Keratinocyte (primary cell): ENCODE measurements at regions not wholly inside any gene's neighbourhood (a gene's known extent, or its start where the extent isn't known, plus 50 kb on each side); places are given as distances from the start of the nearest gene placed in this dataset.

ENCODE experiments used
- DNase-seq: peaks from one replicate; pipeline ENCODE4 v3.0.0-alpha.2; 2011; ENCODE audit warnings: low read depth, missing footprints, low spot score
- FAIRE-seq: peaks from 2 replicates; lab custom pipeline; 2011; peaks lifted over from hg19 to GRCh38; lab: Jason Lieb, UNC
- H2AFZ ChIP-seq: 2 replicates; pipeline ENCODE4 v1.6.0; 2012; ENCODE audit warnings: low read length, control low read depth, inconsistent platforms; ENCODE audit not compliant: control insufficient read depth
- H3K27ac ChIP-seq: 2 replicates; pipeline ENCODE4 v1.5.1; 2011; ENCODE audit warnings: low read length; ENCODE audit not compliant: control insufficient read depth, insufficient read depth
- H3K27me3 ChIP-seq: 3 replicates; pipeline ENCODE4 v1.6.0; 2011; ENCODE audit warnings: low read length; ENCODE audit not compliant: control insufficient read depth, insufficient read depth; ENCODE audit errors: extremely low read depth
- H3K36me3 ChIP-seq, 2 experiments: 2 replicates in 1 of 2; 3 replicates in 1 of 2; pipeline ENCODE4 v1.5.1; 2011; ENCODE audit warnings: low read length in 2 of 2, mild to moderate bottlenecking in 1 of 2; ENCODE audit not compliant: control insufficient read depth in 2 of 2, insufficient read depth in 2 of 2; ENCODE audit errors: extremely low read depth in 1 of 2
- H3K4me1 ChIP-seq: 3 replicates; pipeline ENCODE4 v1.5.1; 2011; ENCODE audit warnings: low read length; ENCODE audit not compliant: control insufficient read depth, insufficient read depth; ENCODE audit errors: extremely low read depth
- H3K4me2 ChIP-seq: 3 replicates; pipeline ENCODE4 v1.6.0; 2011; ENCODE audit warnings: low read depth, low read length; ENCODE audit not compliant: control insufficient read depth, insufficient read depth; ENCODE audit errors: extremely low read depth
- H3K4me3 ChIP-seq, 3 experiments: fragments of 200-600 bp in 1 of 3; sonication (generic) in 1 of 3; 2 replicates in 2 of 3; 3 replicates in 1 of 3; pipeline ENCODE4 v1.5.1; 2011 to 2016; ENCODE audit warnings: low read length in 3 of 3, mild to moderate bottlenecking in 3 of 3, control low read depth in 2 of 3, inconsistent platforms in 1 of 3, low read depth in 1 of 3, mixed read lengths in 1 of 3, mixed run types in 1 of 3, moderate library complexity in 1 of 3; ENCODE audit not compliant: control insufficient read depth in 2 of 3, insufficient read depth in 2 of 3; ENCODE audit errors: extremely low read depth in 1 of 3
- H3K79me2 ChIP-seq: 2 replicates; pipeline ENCODE4 v1.6.0; 2012; ENCODE audit warnings: low read length; ENCODE audit not compliant: control insufficient read depth, insufficient read depth
- H3K9ac ChIP-seq: 3 replicates; pipeline ENCODE4 v1.6.0; 2011; ENCODE audit warnings: low read length; ENCODE audit not compliant: control insufficient read depth, insufficient read depth; ENCODE audit errors: extremely low read depth
- H3K9me1 ChIP-seq: 3 replicates; pipeline ENCODE4 v1.6.0; 2011; ENCODE audit warnings: low read length; ENCODE audit not compliant: control insufficient read depth, insufficient read depth; ENCODE audit errors: extremely low read depth
- H3K9me3 ChIP-seq: 2 replicates; pipeline ENCODE4 v1.5.1; 2012; ENCODE audit warnings: low read depth, low read length; ENCODE audit not compliant: control insufficient read depth
- H4K20me1 ChIP-seq: 3 replicates; pipeline ENCODE4 v1.6.0; 2011; ENCODE audit warnings: low read length; ENCODE audit not compliant: control insufficient read depth, insufficient read depth; ENCODE audit errors: extremely low read depth
- EZH2 ChIP-seq: IDR thresholded peaks from one replicate; pipeline ENCODE4 v1.6.1; 2012; ENCODE audit warnings: inconsistent platforms, mild to moderate bottlenecking, low read length, moderate library complexity
- dilution Hi-C: fragments of 300-500 bp; cut with MboI; formaldehyde crosslinking; loops from one replicate; pipeline ENCODE4 v1.7.0; 2020; ENCODE audit warnings: low sequenced_read_pairs; ENCODE audit not compliant: extremely low pct_ligation_motif_present
- TF ChIP-seq, protein P1 (sequence below), 3 experiments: IDR thresholded peaks in 1 of 3; conservative IDR thresholded peaks in 1 of 3; optimal IDR thresholded peaks in 1 of 3; 2 replicates in 2 of 3; 3 replicates in 1 of 3; pipeline versions ENCODE3 to v1.5.1; 2011; ENCODE audit warnings: low read length in 3 of 3, mild to moderate bottlenecking in 3 of 3, moderate library complexity in 2 of 3, control low read depth in 1 of 3, inconsistent platforms in 1 of 3; ENCODE audit not compliant: insufficient read depth in 2 of 3; ENCODE audit errors: extremely low read depth in 1 of 3

DNA sequence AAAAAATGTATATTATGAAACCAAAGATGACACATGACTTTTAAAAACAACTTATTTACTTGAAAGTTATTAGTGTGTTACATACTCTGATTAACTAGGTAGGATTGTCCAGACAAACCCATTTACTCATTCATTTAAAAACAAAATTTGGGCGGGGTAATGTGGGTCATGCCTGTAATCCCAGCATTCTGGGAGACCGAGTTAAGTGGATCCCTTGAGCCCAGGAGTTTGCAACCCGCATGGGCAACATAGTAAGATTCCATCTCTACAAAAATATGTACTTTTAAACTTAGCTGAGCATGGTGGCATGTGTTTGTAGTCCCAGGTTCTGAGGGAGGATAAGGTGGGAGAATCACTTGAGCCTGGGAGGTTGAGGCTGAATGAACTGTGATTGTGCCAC is 1414.7 kb downstream of the PLA2G4A start:
- no peak for FAIRE-seq
- no peaks in the 10 kb centered on the region for H3K36me3 ChIP-seq
- H3K4me3 ChIP-seq = no peak overlapping the region
- H3K4me2 ChIP-seq = no peak overlapping the region
- H3K9me1 ChIP-seq = no peaks in the 10 kb centered on the region
- no peaks in the 10 kb centered on the region for H4K20me1 ChIP-seq
- dilution Hi-C loops = no loop called here
- no peaks in the 10 kb centered on the region for H3K27me3 ChIP-seq
- H2AFZ ChIP-seq = no peak overlapping the region
- TF ChIP-seq, protein P1, sequence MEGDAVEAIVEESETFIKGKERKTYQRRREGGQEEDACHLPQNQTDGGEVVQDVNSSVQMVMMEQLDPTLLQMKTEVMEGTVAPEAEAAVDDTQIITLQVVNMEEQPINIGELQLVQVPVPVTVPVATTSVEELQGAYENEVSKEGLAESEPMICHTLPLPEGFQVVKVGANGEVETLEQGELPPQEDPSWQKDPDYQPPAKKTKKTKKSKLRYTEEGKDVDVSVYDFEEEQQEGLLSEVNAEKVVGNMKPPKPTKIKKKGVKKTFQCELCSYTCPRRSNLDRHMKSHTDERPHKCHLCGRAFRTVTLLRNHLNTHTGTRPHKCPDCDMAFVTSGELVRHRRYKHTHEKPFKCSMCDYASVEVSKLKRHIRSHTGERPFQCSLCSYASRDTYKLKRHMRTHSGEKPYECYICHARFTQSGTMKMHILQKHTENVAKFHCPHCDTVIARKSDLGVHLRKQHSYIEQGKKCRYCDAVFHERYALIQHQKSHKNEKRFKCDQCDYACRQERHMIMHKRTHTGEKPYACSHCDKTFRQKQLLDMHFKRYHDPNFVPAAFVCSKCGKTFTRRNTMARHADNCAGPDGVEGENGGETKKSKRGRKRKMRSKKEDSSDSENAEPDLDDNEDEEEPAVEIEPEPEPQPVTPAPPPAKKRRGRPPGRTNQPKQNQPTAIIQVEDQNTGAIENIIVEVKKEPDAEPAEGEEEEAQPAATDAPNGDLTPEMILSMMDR (optimal IDR thresholded peaks at IDR 0.05 in 1 of 3, IDR thresholded peaks at IDR 0.05 in 1 of 3, conservative IDR thresholded peaks at IDR 0.05 in 1 of 3; ENCODE audit: extremely low read depth in 1 of 3, insufficient read depth in 2 of 3, low read length in 3 of 3) = no peak
- TF ChIP-seq EZH2 = no peak
- no peak overlapping the region for H3K27ac ChIP-seq
- H3K4me1 ChIP-seq = no peaks in the 10 kb centered on the region
- no peaks in the 10 kb centered on the region for H3K79me2 ChIP-seq
- H3K9ac ChIP-seq = no peak overlapping the region
- DNase-seq = no peak
- H3K9me3 ChIP-seq = no peaks in the 10 kb centered on the region

DNA sequence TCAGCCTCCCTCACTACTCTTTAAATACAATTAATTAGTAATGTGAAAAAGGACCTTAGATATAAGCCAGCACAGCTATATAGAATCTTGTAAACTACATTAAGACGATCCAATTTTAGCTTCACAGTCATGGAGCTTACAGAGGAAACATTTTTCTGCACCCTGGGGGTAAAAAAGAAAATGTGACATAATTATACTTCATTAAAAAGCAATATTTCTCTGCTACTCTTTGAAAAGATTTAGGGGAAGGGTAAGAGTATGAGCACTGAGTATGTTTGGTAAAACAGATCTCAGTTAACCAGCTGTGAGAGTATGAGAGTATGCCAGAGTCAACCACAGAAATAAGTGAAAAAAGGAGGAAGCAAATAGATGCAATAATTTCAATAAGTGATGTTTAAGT is 1415.9 kb downstream of the PLA2G4A start:
- Histone ChIP-seq H3K4me2 (no peak overlapping the region), H3K9ac (no peak overlapping the region), H3K9me3 (no peaks in the 10 kb centered on the region), H3K9me1 (no peaks in the 10 kb centered on the region), H2AFZ (no peak overlapping the region), H3K79me2 (no peaks in the 10 kb centered on the region), H3K36me3 (no peaks in the 10 kb centered on the region), H3K4me1 (no peaks in the 10 kb centered on the region), H3K4me3 (no peak overlapping the region), H4K20me1 (no peaks in the 10 kb centered on the region), H3K27me3 (no peaks in the 10 kb centered on the region), H3K27ac (no peak overlapping the region)
- TF ChIP-seq, protein P1 (optimal IDR thresholded peaks at IDR 0.05 in 1 of 3, IDR thresholded peaks at IDR 0.05 in 1 of 3, conservative IDR thresholded peaks at IDR 0.05 in 1 of 3; ENCODE audit: extremely low read depth in 1 of 3, insufficient read depth in 2 of 3, low read length in 3 of 3) = no peak
- no peak for TF ChIP-seq EZH2
- FAIRE-seq = no peak
- dilution Hi-C loops = no loop called here
- no peak for DNase-seq
